ENCODE measurements at regions not wholly inside any gene's neighbourhood (a gene's known extent, or its start where the extent isn't known, plus 50 kb on each side); places are given as distances from the start of the nearest gene placed in this dataset.

GRCh38 chr6:105780146-105780860 lies 305.8 kb upstream of the PRDM1 start:
- no peak for ATAC-seq
- no peak for TF ChIP-seq OSR1 (CRISPR knock-in tag; IDR thresholded peaks at IDR 0.05)
- no peak for TF ChIP-seq ISL1 (CRISPR knock-in tag; IDR thresholded peaks at IDR 0.05)

GRCh38 chr6:105779110-105779509 lies 307.0 kb upstream of the PRDM1 start:
- no peak for ATAC-seq
- TF ChIP-seq PATZ1 (CRISPR knock-in tag; IDR thresholded peaks at IDR 0.05; ENCODE audit: borderline replicate concordance), result no peak

GRCh38 chr6:105775095-105775494 lies 311.0 kb upstream of the PRDM1 start:
- no peak for TF ChIP-seq ZC3H10 (CRISPR knock-in tag; IDR thresholded peaks at IDR 0.05)
- TF ChIP-seq ZNF70 (CRISPR knock-in tag; IDR thresholded peaks at IDR 0.05), result no peak
- TF ChIP-seq ZNF565 (CRISPR knock-in tag; conservative IDR thresholded peaks at IDR 0.05; ENCODE audit: low read depth), result no peak
- TF ChIP-seq ZNF8 (CRISPR knock-in tag; IDR thresholded peaks at IDR 0.05), result no peak
- no peak for TF ChIP-seq TCF4 (CRISPR knock-in tag; IDR thresholded peaks at IDR 0.05; ENCODE audit: borderline replicate concordance)
- no peak for TF ChIP-seq TOX (CRISPR knock-in tag; IDR thresholded peaks at IDR 0.05; ENCODE audit: borderline replicate concordance)
- TF ChIP-seq ZFP3 (CRISPR knock-in tag; IDR thresholded peaks at IDR 0.05), result no peak
- no peak for TF ChIP-seq SNAI2 (CRISPR knock-in tag; IDR thresholded peaks at IDR 0.05)
- TF ChIP-seq PPARA (CRISPR knock-in tag; IDR thresholded peaks at IDR 0.05; ENCODE audit: borderline replicate concordance), result no peak
- no peak for TF ChIP-seq ESRRG (CRISPR knock-in tag; IDR thresholded peaks at IDR 0.05)
- TF ChIP-seq ZFP30 (CRISPR knock-in tag; IDR thresholded peaks at IDR 0.05), result no peak
- no peak for TF ChIP-seq CREB5 (CRISPR knock-in tag; IDR thresholded peaks at IDR 0.05; ENCODE audit: low read depth)
- no peak for TF ChIP-seq RARB (CRISPR knock-in tag; IDR thresholded peaks at IDR 0.05)
- ATAC-seq, result no peak

GRCh38 chr6:105774247-105774646 lies 311.9 kb upstream of the PRDM1 start:
- TF ChIP-seq TOX (CRISPR knock-in tag; IDR thresholded peaks at IDR 0.05; ENCODE audit: borderline replicate concordance), result no peak
- TF ChIP-seq CSRNP3 (CRISPR knock-in tag; IDR thresholded peaks at IDR 0.05), result no peak
- no peak for TF ChIP-seq TCF4 (CRISPR knock-in tag; IDR thresholded peaks at IDR 0.05; ENCODE audit: borderline replicate concordance)
- no peak for TF ChIP-seq OSR1 (CRISPR knock-in tag; IDR thresholded peaks at IDR 0.05)
- TF ChIP-seq ISL1 (CRISPR knock-in tag; IDR thresholded peaks at IDR 0.05), result no peak
- no peak for TF ChIP-seq ZFP3 (CRISPR knock-in tag; IDR thresholded peaks at IDR 0.05)
- no peak for TF ChIP-seq GLIS3 (CRISPR knock-in tag; IDR thresholded peaks at IDR 0.05)
- TF ChIP-seq ARNTL (CRISPR knock-in tag; IDR thresholded peaks at IDR 0.05; ENCODE audit: borderline replicate concordance, low read depth), result no peak
- no peak for TF ChIP-seq RARB (CRISPR knock-in tag; IDR thresholded peaks at IDR 0.05)
- no peak for TF ChIP-seq ZFP30 (CRISPR knock-in tag; IDR thresholded peaks at IDR 0.05)
- TF ChIP-seq POU6F1 (CRISPR knock-in tag; IDR thresholded peaks at IDR 0.05; ENCODE audit: borderline replicate concordance, low read depth), result no peak
- no peak for TF ChIP-seq ZNF565 (CRISPR knock-in tag; conservative IDR thresholded peaks at IDR 0.05; ENCODE audit: low read depth)
- TF ChIP-seq SNAI2 (CRISPR knock-in tag; IDR thresholded peaks at IDR 0.05), result no peak
- TF ChIP-seq BACH2 (CRISPR knock-in tag; IDR thresholded peaks at IDR 0.05; ENCODE audit: borderline replicate concordance), result no peak
- TF ChIP-seq ZC3H10 (CRISPR knock-in tag; IDR thresholded peaks at IDR 0.05), result no peak
- no peak for TF ChIP-seq ZNF70 (CRISPR knock-in tag; IDR thresholded peaks at IDR 0.05)
- TF ChIP-seq ESRRG (CRISPR knock-in tag; IDR thresholded peaks at IDR 0.05), result no peak
- ATAC-seq, result no peak

All from SK-N-SH treated with all-trans-retinoic acid at 6 μM for 48 hours (cell line).